Tibial nerve (tissue), 4 donors: ENCODE measurements at regions not wholly inside any gene's neighbourhood (a gene's known extent, or its start where the extent isn't known, plus 50 kb on each side); places are given as distances from the start of the nearest gene placed in this dataset.

Experiments
- CTCF ChIP-seq, 5 experiments: fragments of 200-600 bp in 3 of 5; fragments of 450-650 bp in 2 of 5; sonication (generic) in 3 of 5; IDR thresholded peaks; one replicate each; pipeline ENCODE4 v1.5.1; 2016 to 2019; ENCODE audit warnings: antibody characterized with exemption in 5 of 5, mild to moderate bottlenecking in 3 of 5, moderate library complexity in 2 of 5
- EP300 ChIP-seq, 2 donors: sonication (generic); formaldehyde crosslinking; IDR thresholded peaks; one replicate each; pipeline ENCODE4 v1.6.1; 2017; ENCODE audit warnings: antibody characterized with exemption in 2 of 2, mild to moderate bottlenecking in 1 of 2
- POLR2A ChIP-seq, 2 donors: fragments of 450-650 bp; IDR thresholded peaks; one replicate each; pipeline ENCODE4 v1.6.1; 2017; ENCODE audit warnings: antibody characterized with exemption in 2 of 2, mild to moderate bottlenecking in 2 of 2, moderate library complexity in 2 of 2

- TF ChIP-seq CTCF (IDR thresholded peaks at IDR 0.05) (no peak), POLR2A (IDR thresholded peaks at IDR 0.05) (no peak), EP300 (IDR thresholded peaks at IDR 0.05) (no peak)
Observed at GRCh38 chr5:60535198-60535597, 164.8 kb downstream of the DEPDC1B start.
